ENCODE measurements at regions not wholly inside any gene's neighbourhood (a gene's known extent, or its start where the extent isn't known, plus 50 kb on each side); places are given as distances from the start of the nearest gene placed in this dataset.

DNA sequence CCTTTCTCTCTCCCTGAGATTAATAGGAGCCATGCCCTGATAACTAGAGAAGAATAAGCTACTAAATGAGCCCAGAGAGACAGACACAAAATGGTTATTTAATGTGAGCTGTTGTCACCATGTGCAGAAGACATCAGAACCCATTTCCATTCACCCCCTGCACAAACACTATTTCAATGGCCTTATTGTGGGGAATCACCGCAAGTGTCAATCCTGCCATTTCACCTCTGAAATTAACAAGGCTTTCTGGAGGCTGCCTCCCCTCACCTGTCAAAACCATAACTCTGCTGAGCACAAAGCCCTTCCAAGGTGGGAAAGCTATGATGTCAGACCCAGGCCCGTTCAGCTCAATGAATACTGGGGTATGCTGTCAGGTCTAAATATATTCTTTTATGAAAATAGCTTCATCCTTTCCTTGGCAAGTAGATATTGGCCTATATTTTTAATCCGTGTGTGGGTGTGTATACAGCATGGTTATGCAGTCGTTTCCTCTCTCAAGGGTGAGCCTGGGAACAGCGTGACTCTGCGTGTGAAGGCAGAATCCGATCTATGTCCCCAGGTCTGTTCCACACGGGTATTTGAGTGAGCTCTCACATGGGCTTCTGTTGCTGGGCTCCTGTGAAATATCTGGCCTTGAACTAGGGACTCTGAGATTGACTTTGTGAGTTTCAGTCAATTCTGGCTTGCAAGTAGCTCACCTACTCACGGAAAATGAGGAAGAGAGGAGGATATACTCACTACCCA lies 266.3 kb downstream of the FBXW7 start:
- DNase-seq: no peak

DNA sequence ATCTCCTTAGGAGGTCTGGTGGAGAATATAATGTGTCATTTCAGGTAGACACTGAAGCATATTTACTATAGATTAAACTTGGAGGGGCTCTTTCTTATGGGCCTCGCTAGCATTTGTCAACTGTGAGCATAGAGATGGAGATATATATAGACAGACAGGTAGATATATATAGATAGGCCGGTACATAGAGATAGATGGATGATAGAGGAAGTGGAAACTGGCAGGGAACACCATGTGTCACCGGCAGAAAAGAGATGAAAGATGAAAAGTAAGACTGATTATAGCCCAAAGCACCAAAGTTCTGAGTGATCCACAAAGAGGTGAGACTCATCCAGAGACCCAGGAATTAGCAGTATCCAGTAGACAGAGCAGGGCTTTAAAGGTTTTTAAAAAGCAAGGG lies 268.1 kb downstream of the FBXW7 start:
- no peak for DNase-seq

DNA sequence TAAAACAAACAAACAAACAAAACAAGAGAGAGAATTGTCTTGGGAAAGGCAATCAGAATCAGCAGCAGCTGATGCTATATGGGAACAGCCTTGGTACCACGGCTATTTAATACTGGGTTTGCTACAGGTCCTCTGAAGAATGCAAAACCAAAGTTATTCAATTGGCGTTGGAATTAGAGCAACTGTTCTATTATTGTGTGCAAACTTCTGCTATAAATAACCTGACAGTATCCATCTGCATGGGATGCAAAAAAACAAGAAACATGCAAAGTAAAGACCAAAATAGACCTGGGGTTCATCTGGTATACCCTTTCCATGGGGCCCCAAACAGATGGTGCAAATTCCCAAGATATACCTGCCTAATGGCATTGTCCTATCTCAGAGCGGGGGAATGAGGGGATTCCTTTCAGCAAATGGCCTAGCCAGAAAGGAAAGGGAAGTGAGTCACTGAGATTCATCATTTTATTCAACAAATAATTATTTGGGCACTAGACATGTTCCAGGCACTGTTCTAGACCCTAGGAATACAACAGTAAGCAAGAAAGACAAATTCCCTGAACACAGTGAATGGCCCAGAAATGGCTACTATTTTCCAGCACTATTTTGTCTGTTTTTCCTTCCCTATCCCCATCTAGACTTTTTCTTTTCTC lies 268.9 kb downstream of the FBXW7 start:
- no peak for DNase-seq

DNA sequence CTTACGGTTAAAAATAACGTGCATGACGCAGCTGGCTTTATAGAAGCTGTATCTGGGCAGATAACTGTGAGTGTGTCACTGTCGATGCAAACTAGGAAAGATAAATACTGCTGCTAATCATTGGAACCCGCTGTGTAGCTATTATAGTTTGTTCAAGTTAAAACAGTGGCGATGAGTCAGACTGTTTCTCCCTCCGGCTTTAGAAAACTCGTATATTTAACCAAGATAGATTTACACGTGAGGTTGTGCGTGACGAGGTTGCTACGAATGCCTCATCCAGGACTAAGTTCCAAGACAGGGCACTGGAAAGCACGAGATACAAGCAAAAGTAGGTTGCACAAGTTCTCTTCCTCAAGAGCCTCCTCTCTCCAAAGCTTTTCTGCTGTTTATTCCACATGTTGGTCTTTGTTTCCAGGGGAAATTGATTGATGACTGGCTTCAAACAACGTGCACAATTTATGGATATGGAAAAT lies 270.7 kb downstream of the FBXW7 start:
- DNase-seq: no peak

DNA sequence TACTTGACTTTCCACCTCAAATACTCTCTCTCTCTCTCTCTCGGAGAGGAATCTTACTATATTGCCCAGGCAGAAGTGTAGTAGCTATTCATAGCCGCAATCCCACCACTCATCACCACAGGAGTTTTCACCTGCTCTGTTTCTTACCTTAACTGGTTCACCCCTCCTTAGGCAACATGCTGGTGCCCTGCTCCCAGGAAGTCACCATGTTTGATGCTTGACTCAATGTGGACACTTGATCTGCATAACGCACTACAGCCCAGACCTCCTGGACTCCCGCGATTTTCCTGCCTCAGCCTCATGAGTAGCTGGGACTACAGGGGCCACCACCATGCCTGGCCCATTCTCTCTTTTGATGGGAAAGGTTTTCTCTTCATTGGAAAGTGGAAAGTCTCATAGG lies 271.8 kb downstream of the FBXW7 start:
- DNase-seq: no peak

DNA sequence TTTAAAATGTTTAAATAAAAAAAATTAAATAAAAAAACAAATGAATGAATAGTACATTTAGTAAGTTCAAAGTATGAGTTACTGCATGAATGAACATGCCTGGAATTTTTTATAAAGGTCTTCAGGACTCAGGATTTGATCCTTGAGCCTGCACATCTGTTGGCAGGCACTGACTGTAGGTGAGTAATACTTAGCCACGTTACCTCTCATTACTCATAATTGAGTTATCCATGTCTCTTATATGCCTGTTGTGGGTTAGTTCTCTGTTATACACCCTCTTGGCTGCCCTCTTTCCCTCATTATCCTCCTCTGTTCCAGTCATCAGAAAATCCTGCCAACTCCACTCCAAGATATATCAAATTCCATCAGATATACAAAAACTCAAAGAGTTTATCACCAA lies 276.0 kb downstream of the FBXW7 start:
- no peak for DNase-seq

DNA sequence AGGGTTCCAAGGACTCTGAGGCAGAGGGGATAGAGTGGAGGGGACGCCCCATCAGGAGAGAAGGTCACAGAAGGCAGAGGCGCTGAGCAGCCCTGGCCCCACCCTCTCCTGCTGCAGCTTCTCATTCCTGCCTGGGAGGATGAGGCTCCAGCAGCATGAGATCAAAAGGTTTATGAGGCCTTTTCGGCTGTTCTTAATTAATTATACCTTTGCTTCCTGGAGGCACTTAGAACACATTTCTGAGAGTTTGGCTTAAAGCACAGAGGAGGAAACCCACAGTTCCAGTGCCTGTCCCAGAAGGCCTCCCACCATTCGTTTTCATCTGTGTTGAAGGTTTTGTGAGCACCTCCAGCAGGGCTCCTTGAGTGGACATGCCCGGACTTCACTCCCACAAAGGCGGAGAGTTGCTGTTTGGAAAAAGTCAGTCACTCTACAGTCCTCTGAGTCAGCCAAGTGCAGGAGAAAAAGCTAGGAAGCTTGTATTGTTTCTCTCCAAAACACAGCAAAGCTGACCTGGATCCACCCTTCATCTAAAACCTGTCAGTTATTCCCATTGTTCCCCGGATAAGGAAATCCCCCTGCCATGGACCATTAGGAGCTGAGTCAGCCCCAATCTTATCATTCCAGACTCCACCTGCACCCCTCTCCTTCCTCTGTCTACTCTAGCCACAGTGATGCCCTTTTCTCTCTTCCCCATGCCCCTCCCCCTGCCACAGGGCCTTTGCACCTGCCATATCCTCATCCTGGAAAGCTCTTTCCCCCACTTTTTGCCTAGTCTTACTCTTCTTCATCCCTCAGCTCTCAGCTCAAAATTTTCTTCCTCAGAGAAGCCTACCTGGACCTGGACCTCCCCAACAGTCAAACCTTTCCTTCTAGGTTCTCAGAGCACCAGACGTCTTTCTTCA lies 276.8 kb downstream of the FBXW7 start:
- DNase-seq: no peak

DNA sequence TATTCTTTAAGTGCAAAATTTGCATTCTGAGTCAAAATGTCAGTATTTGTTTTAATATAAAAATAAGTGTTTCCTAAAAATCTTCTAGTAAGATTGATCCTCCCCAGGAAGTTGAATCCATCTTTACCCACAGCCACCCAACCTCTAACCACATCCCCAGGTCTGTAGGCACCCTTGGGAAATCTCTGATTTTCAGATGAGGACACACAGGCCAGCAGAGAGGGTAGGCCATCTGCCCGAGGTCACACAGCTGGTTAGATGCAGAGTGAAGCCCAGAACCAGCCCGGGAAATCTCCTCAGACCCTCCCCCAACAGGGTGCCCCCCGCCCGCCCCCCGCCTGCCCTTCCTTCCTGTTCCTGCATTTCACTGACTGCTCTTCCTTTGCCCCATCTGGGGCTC lies 277.5 kb downstream of the FBXW7 start:
- no peak for DNase-seq

DNA sequence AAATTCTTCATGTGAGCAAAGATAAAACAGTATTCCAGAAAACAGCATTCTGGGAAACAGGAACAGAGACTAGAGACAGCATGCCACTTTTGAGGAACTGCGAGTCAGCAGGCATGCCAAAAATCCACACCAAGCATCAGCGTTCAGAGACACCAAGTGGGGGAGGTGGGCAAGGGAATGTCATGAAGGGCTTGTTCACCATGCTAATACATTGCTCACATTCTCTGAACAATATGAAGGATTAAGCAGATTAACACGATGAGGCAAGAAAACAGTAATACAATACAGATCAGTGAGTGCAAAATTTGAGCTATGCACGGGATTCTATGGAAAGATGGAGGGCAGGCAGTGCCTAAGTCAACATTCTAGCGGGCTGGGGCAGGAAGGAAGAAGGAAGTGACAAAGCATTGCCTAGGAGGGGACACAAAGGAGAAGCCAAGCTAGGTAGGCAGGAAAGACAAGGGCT lies 278.3 kb downstream of the FBXW7 start:
- no peak for DNase-seq

DNA sequence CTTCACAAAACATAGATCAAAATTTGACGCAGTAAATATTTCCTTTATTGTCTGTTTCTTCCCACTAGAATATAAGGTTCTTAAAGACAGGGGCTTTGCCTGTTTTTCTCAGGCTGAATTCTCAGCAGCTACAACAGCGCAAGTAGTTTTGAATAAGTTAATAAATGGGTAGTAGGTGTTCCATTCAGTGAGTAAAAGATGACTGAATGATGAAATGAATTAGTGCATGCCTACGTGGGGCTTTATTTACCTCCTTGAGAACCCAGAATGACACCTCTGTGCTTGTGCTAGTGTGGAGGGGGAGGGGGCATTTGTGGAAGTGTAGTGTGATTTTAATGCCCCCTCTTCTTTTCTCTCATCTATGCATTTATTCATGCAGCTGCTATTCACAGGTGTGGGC lies 278.9 kb downstream of the FBXW7 start:
- DNase-seq: no peak

DNA sequence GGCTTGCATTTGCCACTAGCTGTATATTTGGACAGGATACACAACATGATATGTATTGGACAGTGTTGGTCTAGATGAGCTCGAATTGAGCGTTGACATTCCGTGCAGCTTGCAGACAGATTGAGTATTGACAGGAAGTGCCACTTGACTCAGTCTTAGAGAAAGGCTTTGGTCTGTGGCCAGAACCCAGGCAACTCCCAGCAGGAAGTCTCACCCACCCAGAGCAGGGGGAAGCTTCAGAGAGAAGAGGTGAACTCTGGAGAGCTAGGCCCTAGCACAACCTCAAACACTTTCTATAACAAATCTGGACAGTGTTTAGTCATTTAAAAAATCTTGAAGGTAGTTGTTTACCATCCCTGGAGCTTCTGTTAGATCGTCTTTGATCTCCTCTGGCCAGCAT lies 280.5 kb downstream of the FBXW7 start:
- no peak for DNase-seq

DNA sequence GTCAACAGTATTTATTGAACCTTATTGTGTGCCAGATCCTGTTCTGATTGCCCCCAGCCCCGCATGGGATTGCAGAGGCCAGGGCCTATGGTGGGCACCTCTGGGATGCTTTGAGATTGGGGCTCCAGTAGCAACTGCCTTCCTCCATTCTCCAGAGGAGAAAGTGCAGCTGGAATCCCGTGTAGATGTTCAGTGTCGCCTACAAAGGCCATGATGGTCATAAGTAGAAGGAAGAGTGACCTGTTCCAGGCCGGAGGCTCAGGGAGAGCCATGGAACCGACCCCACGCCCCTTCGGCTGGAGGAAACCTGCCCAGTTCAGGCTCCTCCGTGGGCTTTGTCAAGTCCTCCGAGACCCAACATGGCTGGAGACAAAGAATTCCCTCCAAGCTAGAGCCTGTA lies 287.5 kb downstream of the FBXW7 start:
- no peak for DNase-seq

DNA sequence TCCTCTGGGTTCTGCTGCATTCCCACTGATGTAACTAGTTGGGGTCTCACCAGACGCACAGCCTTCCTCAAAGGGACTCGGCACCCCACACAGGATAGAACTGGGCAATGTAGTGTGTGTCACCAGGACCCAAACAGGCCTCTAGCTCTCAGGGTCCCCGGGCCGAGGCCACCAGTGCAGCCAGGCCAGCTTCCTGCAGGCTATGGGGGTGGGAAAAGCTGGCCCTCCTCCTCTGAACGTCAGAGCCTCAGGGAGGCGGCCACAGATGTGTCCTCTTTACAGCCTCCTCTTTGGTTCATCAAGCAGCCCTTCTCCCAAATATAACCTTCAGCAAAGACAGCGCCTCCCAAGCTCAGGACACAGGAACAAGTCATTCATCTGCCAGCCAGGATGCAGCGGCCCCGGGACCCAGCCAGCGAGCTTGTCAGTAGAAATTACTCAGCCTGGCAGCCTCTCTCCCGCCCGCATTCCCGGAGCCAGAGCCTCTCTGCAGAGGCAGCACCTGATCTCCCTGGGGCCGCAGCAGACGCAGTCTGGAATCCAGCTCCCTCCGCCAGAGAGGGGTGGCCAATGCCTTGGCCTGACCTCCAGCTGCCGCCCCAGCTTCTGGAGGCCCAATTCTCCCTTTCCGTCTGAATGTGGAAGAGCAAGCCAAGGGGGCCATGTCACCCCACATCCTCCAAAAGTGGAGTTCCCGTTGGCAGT lies 288.5 kb downstream of the FBXW7 start:
- DNase-seq: no peak

DNA sequence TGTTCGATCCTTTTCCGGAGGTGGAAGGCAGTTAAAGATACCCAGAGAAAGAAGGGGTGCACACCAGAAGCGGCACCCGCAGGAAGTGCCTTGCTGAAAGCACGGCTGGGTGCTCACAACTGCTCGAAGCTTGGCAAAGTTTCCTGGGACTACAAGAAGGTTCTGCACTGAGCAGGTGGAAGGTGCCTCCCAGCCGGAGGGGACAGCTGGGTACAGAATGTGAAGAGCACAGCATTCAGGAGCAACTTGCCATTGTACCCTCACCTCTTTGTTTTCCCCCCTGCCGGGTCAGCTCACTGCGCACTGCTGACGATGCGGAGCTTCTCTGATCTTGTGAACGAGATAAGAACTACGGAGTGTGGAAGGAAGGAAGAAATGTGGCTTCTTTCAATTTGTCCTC lies 289.2 kb downstream of the FBXW7 start:
- no peak for DNase-seq

DNA sequence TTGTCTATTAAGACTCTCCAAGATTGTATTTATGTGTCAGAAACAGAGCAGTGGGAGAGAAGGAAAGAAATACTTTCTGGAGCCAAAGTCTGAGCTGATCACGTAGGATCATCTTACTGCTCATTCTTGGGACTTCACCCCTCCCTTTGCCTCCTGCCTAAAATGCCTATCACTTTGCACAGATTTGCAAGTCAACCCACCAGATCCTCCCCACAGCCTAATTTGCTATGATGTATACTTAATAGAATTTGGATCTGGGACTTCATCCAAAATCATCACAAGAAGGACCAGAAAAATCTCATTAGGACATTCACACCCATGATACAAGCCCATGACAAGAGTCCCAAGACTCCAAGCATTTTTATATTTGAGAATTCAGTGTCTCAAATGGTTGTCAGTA lies 290.2 kb downstream of the FBXW7 start:
- no peak for DNase-seq

DNA sequence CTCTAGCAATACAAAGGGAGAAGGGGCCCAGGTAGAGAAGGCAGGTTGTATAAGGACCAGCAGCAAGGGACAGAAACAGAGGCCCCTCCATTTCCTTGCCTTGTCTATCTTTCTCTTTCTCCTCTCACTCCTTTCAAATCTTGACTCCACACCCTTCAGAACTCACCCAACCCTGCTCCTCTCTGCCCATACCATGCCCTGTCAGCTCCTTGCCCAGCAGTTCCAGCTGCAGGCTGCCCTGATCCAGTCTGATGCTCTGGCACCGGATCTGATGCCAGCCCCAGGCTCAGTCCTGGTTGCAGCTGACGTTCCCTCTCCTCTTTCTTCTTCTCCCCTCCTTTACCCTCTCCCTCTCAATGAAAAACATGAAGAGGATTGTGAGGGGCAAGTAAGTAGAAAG lies 291.2 kb downstream of the FBXW7 start:
- DNase-seq: no peak

DNA sequence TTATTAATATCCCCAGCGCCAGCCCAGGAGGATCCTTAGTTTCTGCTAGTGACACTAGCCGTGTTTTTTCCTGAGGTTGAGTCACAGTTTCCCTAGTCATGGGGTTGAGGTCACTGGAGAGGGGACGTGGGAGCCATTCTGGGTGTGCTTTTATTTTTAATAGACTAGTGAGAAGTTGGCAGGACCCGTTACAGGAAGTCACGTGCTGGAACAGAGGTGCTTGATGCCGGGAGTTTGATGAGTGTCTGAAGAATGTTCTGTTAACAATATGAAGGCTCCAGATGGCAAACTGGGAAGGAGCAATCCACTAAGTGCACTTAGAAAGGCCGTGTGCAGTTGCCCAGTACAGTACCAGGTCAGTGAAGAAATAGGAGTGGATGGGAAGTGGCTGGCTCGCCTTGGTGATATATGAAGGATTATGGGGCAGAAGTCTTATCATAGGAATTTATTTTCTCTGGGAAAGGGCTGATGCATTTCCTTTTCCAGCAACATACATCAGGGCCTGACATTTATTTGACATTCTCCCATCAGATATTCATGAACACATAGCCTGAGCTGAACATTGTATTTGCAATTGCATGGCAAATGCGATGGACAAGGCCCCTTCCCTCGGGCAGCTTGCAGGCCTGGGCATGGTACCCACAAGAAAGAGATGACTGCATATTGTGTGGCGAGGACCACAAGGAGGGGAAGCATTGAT lies 291.8 kb downstream of the FBXW7 start:
- no peak for DNase-seq

DNA sequence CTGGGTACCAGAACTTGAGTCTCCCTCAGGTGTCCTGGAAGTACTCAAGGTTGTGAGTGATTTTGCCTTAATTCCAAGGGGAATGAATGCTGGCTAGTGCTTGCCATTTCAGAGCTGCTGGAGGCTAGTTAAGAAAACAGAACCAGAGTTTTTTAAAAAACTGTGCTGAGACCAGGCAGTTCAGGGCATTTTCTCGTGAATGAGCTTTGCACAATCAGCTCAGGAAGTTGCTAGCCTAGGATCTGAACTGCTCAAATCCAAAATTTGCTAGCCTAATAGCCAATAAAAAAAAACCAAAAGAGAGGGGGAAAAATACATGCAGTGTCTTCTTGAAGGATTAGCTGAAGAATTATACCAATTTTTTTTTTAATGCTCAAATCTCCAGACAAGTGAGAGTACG lies 292.7 kb downstream of the FBXW7 start:
- no peak for DNase-seq

DNA sequence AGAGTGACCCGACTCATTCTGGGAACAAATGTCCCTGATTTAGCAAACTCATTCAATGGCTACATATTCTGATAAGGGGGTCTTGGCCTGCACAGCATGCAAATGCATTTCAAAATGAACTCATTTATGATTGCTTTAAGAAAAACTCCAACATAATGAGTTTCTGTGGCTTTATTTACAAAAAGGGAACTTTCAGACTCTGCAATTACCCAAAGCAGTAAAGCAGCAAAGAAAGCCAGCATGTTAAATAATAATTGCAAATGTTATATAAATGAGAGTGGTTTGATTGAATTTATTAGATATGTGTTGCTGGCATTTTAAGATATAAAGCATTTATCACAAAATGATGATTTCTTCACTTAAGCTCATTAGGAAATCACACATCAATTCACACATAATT lies 295.7 kb downstream of the FBXW7 start:
- DNase-seq: no peak

DNA sequence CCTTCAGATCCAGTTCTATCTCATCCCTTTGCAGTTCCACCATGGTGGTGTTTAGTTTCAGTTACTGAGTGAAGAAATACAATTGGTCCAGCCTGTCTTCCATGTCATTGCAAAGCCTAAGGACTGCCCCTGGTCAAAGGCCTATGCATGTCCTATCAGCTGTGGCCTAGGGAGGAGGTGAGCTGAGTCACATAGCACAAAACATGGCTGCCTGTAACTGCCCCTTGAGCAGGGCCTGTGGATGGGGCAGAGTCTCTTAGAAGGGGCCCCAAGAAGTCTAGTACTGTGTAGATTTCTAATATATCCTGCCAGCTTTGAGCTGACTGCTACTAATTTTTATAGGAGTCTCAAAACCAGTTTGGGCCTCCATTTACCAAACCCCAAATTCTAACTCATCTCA lies 296.7 kb downstream of the FBXW7 start:
- no peak for DNase-seq

DNA sequence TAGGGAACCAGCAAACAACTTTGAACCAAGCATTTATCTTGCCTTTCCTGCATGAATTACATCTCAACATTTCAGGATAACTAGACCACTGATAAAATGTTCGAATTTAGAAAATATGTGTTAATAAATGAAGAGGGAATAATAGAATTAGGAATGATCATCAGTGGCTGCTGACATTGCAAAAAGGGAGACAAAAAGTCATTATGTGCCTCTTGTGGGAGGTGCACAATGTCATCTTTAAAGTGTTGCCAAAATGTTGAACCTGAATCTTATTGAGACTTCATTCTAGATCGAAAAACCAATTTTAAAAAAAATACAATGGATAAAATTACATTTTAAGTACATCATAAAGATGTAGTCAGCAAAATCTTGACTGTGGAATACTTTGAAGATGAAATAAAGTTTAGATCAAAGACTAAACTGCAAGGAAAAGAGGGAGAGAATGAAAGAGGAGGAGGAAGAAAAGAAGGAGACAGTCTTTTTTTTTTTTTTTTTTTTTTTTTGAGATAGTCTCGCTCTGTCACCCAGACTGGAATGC lies 299.3 kb downstream of the FBXW7 start:
- DNase-seq: no peak

DNA sequence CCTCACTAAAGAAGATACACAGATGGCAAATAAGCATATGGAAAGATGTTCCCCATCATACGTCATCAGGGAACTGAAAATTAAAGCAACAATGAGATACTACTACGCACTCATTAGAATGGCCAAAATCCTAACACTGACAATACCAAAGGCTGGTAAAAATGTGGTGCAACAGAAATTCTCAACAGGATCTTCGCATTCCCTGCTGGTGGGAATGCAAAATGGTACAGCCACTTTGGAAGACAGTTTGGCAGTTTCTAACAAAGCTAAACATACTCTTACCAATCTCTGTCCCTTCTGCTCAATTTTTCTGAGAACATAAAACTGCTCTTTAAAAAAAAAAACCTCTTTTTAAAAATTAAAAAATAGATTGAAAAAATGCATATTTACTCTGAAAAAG lies 300.2 kb downstream of the FBXW7 start:
- no peak for DNase-seq

Measured in AML-193 (cell line).